HCT116 (cell line): ENCODE measurements at regions not wholly inside any gene's neighbourhood (a gene's known extent, or its start where the extent isn't known, plus 50 kb on each side); places are given as distances from the start of the nearest gene placed in this dataset.

Source experiments
- ELF1 ChIP-seq: IDR thresholded peaks from 2 replicates; pipeline ENCODE4 v1.6.1; 2012; ENCODE audit warnings: low read depth, borderline replicate concordance
- EZH2 ChIP-seq: fragments of 200-600 bp; sonication (generic); IDR thresholded peaks from 2 replicates; pipeline ENCODE4 v1.6.1; 2017; ENCODE audit warnings: antibody characterized with exemption, mixed run types
- EZH2phosphoT487 ChIP-seq: fragments of 200-600 bp; IDR thresholded peaks from 2 replicates; pipeline ENCODE4 v1.6.1; 2018; ENCODE audit warnings: antibody characterized with exemption, borderline replicate concordance
- POLR2A ChIP-seq: IDR thresholded peaks from 2 replicates; pipeline ENCODE4 v1.7.0; 2011; ENCODE audit warnings: borderline replicate concordance; ENCODE audit not compliant: insufficient read depth, insufficient read length; ENCODE audit errors: extremely low read depth
- POLR2AphosphoS5 ChIP-seq: IDR thresholded peaks from 2 replicates; pipeline ENCODE4 v1.6.1; 2011; ENCODE audit warnings: mild to moderate bottlenecking, low read depth, low read length, moderate library complexity
- RAD21 ChIP-seq: IDR thresholded peaks from 2 replicates; pipeline ENCODE4 v1.6.1; 2012; ENCODE audit warnings: low read depth, mild to moderate bottlenecking
- REST ChIP-seq: IDR thresholded peaks from 2 replicates; pipeline ENCODE4 v1.6.1; 2012; ENCODE audit warnings: low read depth
- SP1 ChIP-seq: IDR thresholded peaks from 2 replicates; pipeline ENCODE4 v1.6.1; 2012; ENCODE audit warnings: low read depth
- YY1 ChIP-seq: IDR thresholded peaks from 2 replicates; pipeline ENCODE4 v1.6.1; 2011; ENCODE audit warnings: low read length, low read depth, moderate library complexity, mild to moderate bottlenecking; ENCODE audit not compliant: insufficient replicate concordance; ENCODE audit errors: extremely low read depth
- TF ChIP-seq, protein P1 (sequence below), 3 experiments: fragments of 200-600 bp in 1 of 3; sonication (generic) in 1 of 3; IDR thresholded peaks in 2 of 3; conservative IDR thresholded peaks in 1 of 3; 2 replicates each; pipeline ENCODE4 v1.5.1; 2012 to 2017; ENCODE audit warnings: low read depth in 2 of 3, low read length in 2 of 3, antibody characterized with exemption in 1 of 3, borderline replicate concordance in 1 of 3, control low read depth in 1 of 3, mild to moderate bottlenecking in 1 of 3, mixed read lengths in 1 of 3, mixed run types in 1 of 3, moderate library complexity in 1 of 3; ENCODE audit not compliant: insufficient read depth in 1 of 3
- TF ChIP-seq, protein P2 (sequence below): IDR thresholded peaks from 2 replicates; pipeline ENCODE4 v1.6.1; 2012

GRCh38 chr10:111479966-111480365 lies 403.1 kb downstream of the ADRA2A start:
- TF ChIP-seq, protein P1, sequence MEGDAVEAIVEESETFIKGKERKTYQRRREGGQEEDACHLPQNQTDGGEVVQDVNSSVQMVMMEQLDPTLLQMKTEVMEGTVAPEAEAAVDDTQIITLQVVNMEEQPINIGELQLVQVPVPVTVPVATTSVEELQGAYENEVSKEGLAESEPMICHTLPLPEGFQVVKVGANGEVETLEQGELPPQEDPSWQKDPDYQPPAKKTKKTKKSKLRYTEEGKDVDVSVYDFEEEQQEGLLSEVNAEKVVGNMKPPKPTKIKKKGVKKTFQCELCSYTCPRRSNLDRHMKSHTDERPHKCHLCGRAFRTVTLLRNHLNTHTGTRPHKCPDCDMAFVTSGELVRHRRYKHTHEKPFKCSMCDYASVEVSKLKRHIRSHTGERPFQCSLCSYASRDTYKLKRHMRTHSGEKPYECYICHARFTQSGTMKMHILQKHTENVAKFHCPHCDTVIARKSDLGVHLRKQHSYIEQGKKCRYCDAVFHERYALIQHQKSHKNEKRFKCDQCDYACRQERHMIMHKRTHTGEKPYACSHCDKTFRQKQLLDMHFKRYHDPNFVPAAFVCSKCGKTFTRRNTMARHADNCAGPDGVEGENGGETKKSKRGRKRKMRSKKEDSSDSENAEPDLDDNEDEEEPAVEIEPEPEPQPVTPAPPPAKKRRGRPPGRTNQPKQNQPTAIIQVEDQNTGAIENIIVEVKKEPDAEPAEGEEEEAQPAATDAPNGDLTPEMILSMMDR (IDR thresholded peaks at IDR 0.05 in 2 of 3, conservative IDR thresholded peaks at IDR 0.05 in 1 of 3; ENCODE audit: borderline replicate concordance in 1 of 3, insufficient read depth in 1 of 3, low read depth in 2 of 3, low read length in 2 of 3) = no peak
- TF ChIP-seq ELF1 = no peak
- no peak for TF ChIP-seq EZH2
- no peak for TF ChIP-seq POLR2AphosphoS5
- TF ChIP-seq YY1 = no peak
- no peak for TF ChIP-seq POLR2A
- TF ChIP-seq, protein P2, sequence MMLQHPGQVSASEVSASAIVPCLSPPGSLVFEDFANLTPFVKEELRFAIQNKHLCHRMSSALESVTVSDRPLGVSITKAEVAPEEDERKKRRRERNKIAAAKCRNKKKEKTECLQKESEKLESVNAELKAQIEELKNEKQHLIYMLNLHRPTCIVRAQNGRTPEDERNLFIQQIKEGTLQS = no peak
- TF ChIP-seq REST = no peak
- TF ChIP-seq SP1 = no peak
- no peak for TF ChIP-seq RAD21
- no peak for TF ChIP-seq EZH2phosphoT487
